ENCODE measurements at regions not wholly inside any gene's neighbourhood (a gene's known extent, or its start where the extent isn't known, plus 50 kb on each side); places are given as distances from the start of the nearest gene placed in this dataset.

- TF ChIP-seq POLR2A (IDR thresholded peaks at IDR 0.05), result no peak
- TF ChIP-seq CTCF (IDR thresholded peaks at IDR 0.05), result no peak
Observed at GRCh38 chr14:41960281-41960680, 353.6 kb downstream of the LRFN5 start.
